Peyer's patch (tissue), 4 donors: ENCODE measurements at regions not wholly inside any gene's neighbourhood (a gene's known extent, or its start where the extent isn't known, plus 50 kb on each side); places are given as distances from the start of the nearest gene placed in this dataset.

Experiments
- POLR2A ChIP-seq, 2 donors: fragments of 450-650 bp; IDR thresholded peaks; one replicate each; pipeline ENCODE4 v1.5.1; 2017; ENCODE audit warnings: antibody characterized with exemption in 2 of 2, mild to moderate bottlenecking in 2 of 2, moderate library complexity in 2 of 2
- TF ChIP-seq, protein P1 (sequence below), 6 experiments: fragments of 450-650 bp in 4 of 6; fragments of 200-600 bp in 2 of 6; sonication (generic) in 1 of 6; IDR thresholded peaks; one replicate each; pipeline ENCODE4 v1.5.1; 2017 to 2019; ENCODE audit warnings: antibody characterized with exemption in 6 of 6, mild to moderate bottlenecking in 3 of 6, moderate library complexity in 1 of 6

DNA sequence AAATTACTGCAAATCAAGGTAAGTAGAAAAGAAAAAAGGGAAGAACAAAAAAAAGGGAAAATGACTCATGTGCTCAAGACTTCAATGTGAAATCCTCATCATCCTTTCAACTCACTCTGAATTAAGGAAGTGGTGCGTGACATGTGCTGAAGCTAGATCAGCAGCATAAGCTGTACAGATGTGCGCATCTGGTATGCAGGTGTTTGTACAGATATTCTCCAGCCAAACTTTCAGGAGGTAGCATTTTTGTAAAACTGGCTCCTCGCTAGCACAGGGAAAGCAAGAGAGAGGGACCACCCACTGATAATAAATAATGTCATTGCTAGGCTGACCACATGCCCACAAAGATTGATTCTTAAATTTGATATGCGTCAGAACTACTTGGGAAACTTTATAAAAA lies 253.9 kb upstream of the RGMB start:
- TF ChIP-seq, protein P1, sequence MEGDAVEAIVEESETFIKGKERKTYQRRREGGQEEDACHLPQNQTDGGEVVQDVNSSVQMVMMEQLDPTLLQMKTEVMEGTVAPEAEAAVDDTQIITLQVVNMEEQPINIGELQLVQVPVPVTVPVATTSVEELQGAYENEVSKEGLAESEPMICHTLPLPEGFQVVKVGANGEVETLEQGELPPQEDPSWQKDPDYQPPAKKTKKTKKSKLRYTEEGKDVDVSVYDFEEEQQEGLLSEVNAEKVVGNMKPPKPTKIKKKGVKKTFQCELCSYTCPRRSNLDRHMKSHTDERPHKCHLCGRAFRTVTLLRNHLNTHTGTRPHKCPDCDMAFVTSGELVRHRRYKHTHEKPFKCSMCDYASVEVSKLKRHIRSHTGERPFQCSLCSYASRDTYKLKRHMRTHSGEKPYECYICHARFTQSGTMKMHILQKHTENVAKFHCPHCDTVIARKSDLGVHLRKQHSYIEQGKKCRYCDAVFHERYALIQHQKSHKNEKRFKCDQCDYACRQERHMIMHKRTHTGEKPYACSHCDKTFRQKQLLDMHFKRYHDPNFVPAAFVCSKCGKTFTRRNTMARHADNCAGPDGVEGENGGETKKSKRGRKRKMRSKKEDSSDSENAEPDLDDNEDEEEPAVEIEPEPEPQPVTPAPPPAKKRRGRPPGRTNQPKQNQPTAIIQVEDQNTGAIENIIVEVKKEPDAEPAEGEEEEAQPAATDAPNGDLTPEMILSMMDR (IDR thresholded peaks at IDR 0.05): no peak
- no peak for TF ChIP-seq POLR2A (IDR thresholded peaks at IDR 0.05)
